ENCODE measurements at regions not wholly inside any gene's neighbourhood (a gene's known extent, or its start where the extent isn't known, plus 50 kb on each side); places are given as distances from the start of the nearest gene placed in this dataset.
"Not testable (repeated sequence)": the region's sequence is repeated elsewhere in the genome, so short reads cannot be mapped to it uniquely, and the experiment has no call there.

DNA sequence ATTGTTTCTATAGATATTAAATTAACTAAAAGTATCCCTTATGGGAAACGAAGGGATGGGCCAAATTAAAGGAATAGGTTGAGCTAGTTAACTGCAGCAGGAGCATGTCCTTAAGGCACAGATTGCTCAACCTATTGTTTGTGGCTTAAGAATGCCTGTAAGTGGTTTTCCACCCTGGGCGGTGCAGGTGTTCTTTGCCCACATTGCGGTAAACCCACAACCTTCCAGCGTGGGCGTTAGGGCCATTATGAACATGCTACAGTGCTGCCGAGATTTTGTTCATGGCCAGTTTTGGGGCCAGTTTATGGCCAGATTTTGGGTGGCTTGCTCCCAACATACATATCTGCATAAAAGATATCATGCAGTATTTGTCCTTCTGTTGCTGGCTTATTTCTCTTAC is 1196.8 kb downstream of the NCAM2 start:
- TF ChIP-seq, protein P1, sequence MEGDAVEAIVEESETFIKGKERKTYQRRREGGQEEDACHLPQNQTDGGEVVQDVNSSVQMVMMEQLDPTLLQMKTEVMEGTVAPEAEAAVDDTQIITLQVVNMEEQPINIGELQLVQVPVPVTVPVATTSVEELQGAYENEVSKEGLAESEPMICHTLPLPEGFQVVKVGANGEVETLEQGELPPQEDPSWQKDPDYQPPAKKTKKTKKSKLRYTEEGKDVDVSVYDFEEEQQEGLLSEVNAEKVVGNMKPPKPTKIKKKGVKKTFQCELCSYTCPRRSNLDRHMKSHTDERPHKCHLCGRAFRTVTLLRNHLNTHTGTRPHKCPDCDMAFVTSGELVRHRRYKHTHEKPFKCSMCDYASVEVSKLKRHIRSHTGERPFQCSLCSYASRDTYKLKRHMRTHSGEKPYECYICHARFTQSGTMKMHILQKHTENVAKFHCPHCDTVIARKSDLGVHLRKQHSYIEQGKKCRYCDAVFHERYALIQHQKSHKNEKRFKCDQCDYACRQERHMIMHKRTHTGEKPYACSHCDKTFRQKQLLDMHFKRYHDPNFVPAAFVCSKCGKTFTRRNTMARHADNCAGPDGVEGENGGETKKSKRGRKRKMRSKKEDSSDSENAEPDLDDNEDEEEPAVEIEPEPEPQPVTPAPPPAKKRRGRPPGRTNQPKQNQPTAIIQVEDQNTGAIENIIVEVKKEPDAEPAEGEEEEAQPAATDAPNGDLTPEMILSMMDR (IDR thresholded peaks at IDR 0.05), result not testable (repeated sequence)
- TF ChIP-seq POLR2A (IDR thresholded peaks at IDR 0.05), result not testable (repeated sequence)

All from breast epithelium (tissue), 3 donors.